Stimulated activated CD8-positive, alpha-beta memory T cell treated with anti-CD3 and anti-CD28 coated beads, Interleukin-7, amount 100 ng/mL, for 4 hours (primary cell): ENCODE measurements at regions not wholly inside any gene's neighbourhood (a gene's known extent, or its start where the extent isn't known, plus 50 kb on each side); places are given as distances from the start of the nearest gene placed in this dataset.

Source experiments
- DNase-seq, 2 donors: peaks; one replicate each; pipeline ENCODE4 v3.0.0-alpha.2; 2020; ENCODE audit warnings: low read depth in 2 of 2

DNA sequence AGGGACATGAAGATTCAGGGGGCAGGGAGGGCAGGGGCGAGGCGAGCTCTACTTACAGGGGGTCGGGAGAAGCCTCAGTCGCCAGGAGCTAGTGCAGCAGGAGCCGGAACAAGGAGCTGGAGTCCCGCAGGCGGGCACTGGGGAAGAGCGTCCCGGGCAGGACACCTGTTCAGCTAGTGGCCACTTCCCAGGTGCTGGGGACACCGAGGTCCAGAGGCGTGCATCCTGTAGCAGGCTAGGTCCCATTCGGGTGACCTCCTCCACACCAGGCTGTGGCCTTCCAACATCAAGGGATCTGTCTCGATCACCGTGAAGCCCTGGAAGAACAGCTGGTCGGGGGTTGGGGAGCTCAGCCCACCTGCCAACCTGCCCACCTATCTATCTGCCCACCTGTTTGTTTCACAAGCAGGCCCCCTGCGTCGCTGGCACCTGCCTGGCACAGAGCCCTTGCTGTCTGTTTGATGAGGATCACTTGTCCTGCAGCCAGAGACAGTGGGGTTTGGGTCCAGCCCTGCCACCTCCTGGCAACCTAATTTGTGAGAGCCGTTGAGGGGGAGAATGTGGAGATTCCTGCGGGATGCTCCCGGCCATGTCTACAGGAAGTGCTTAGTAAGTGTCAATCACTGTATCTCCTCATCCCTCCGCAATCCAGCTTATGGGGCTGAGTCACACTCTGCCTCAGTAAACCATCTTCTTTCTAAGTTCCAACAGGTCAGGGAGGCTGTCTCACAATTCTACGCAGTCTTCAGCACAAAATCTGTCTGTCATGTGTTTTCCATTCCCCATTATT lies 940.9 kb downstream of the BRD1 start:
- no peak for DNase-seq

DNA sequence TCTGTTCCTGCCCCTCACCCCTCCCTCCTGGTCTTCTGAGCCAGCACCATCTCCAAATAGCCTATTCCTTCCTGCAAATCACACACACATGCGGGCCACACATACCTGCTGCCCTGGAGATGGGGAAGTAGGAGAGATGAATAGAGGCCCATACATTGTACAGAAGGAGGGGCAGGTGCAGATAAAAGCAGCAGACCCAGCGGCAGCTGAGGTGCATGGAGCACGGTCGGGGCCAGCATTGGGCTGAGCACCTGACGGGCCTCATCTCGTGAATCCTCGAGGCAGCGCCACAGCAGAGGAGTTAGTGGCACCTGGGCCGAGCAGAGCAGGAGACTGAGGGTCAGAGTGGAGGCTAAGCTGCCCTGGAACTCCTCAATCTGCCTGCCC lies 941.8 kb downstream of the BRD1 start:
- no peak for DNase-seq

DNA sequence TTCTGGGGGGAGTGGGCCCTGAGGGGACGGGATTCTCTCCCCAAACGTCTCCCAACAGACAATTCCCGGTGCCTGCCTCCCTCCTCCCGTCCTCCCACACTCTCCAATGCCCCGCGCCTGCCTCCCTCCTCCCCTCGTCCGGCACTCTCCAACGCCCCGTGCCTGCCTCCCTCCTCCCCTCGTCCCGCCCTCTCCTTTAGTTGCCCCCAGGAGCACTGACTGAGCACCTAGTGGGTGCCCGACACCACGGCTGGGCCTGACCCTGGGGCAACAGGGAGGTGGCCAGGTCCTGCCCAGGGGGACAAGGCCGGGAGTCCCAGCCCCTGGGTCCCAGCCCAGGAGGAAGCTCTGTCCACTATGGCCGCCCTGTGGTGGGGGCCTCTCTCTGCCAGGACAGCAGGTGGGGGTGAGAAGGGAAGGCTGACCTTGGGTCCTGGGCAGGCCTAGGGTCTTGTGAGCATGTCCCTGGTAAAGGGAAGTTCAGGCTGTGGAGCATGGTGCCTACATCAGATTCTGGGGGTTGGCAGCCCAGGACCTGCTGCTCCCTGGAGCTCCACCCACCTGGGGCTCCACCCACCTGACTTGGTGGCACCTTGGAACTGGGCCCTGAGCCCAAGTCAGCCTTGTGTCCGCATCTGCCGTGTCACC lies 942.3 kb downstream of the BRD1 start:
- DNase-seq = no peak

DNA sequence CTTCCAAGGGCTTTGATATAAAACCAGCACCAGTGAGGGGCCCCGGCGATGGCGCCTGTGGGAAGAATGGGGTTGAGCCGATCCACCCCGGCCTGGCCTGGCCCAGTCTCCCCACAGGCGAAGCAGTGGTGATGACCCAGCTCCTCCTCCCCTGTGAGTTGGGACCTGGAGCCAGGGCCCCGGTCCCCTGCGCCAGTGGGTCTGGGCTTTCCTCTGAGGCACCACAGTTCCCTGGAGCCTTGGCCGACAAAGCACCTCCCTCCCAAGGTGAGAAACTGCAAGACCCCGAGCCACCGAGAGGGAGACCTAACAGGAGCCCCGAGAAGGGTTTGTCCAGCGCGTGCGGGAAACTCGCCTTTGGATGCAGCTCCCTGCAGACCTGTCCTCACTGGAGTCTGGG lies 942.9 kb downstream of the BRD1 start:
- DNase-seq = no peak

DNA sequence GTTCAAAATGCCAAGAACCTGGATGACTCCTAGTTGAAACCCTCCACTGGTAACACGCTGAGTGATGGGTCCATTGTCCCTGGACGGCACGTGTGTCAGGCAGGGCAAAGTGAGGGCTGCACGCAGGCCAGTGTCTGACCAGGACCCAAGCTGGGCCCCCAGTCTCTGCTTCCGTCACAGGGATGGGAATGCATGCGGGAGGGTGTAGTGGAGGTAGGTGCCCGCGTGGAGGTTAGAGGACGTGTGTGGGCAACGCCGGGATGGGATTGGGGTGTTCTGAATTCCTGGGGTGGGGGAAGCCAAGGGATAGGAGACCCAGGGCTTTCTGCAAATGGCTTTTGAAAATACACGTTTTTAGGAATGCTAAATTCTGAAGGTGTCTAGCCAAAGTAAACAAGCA lies 943.3 kb downstream of the BRD1 start:
- DNase-seq = no peak

GRCh38 chr22:48883211-48883960 lies 944.3 kb downstream of the BRD1 start:
- no peak for DNase-seq

DNA sequence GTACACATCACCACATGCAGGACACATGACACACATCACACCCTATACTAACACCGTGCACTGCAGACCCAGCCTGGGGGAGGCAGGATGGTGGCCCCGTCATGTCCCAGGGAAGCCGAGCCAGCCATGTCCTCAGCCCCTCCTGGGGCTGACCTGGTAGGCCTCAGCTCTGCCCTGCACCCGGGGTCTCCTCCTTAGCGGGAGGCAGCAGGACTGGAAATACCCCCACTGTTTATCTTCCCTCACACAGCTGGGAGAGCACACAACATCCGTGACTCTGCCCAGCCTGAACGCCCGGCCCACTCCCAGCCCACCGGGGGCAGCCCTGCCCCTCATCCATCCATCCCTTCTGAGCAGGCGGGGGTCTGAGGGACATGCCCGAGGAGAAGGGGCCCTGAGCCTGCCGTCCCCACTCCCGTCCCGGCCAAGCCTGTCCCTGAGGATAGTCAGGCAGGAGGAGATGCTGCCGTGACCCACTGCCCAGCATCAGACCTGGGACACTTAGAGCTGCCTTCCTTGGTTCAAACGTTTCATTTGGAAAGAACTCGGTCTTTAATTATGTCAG lies 945.0 kb downstream of the BRD1 start:
- DNase-seq = no peak

- DNase-seq = no peak
Observed at GRCh38 chr22:48881326-48881980, 946.2 kb downstream of the BRD1 start.

DNA sequence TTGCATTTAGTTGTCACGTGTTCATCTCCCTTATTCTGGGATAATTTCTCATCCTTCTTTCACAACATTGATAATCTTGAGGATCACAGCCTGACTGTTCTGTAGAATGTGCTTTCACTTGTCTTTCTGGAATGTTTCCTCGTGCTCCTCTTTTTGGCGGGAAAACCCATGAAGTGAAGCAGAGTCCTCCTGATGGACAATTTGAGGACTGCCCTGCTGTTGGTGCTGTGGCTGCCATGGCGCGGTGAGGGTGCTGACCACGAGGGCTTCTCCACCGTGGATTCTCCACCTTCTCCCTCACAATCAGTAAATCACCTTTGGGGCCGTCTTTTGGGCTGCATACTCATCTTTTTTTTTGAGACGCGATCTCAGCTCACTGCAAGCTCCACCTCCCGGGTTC lies 946.9 kb downstream of the BRD1 start:
- no peak for DNase-seq

DNA sequence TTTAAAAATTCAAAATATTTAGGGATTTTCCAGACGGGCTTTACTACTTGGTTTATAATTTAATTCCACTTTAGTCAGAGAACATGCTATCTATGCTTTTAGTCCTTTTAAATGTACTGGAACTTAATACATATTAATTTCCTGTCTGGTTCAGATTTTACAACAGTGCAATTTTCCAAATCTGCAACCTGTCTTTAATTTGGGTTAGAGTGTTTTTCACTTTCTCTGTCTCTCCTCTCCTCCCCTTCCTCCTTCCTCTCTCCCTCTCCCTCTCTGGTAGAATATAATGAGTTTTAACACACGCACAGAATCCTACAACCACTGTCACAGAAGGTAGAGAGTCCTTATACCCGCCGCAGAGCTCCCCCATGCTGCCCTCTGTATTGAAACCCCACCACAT lies 950.7 kb downstream of the BRD1 start:
- DNase-seq = no peak

GRCh38 chr22:48874956-48875355 lies 952.7 kb downstream of the BRD1 start:
- DNase-seq = no peak

GRCh38 chr22:48873191-48873520 lies 954.5 kb downstream of the BRD1 start:
- no peak for DNase-seq

GRCh38 chr22:48872271-48873190 lies 955.1 kb downstream of the BRD1 start:
- DNase-seq = no peak

DNA sequence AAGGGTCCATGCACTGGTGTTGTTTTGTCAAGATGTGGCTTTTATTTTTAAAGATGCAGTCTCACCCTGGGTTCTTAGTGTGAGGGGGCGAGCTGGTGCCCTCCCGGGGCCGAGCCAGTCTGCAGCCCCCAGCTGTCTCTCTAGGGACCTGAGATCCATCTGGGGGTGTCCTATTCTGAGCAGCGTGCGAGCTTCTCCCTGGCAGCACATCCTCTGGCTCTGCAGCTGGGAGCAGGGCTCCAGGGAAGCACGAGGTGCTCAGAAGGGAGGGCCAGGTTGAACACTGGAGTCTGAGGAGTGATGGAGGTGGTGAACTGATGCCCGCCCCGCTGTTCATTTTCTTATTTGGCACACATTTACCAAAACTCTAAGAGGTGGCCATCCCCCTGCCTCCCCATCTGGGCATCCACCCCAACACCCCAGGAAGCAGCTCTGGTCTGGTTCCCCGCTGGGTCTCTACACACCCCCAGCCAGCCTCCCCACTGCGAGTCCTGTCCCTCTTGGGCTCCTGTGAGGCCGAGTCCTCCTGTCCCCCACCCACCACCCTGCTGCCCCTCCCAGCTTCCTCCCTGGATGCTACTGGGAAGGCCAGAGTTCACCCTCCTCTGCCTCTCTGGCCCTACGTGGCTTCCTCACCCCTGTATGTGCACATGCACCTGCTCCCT lies 956.4 kb downstream of the BRD1 start:
- no peak for DNase-seq

DNA sequence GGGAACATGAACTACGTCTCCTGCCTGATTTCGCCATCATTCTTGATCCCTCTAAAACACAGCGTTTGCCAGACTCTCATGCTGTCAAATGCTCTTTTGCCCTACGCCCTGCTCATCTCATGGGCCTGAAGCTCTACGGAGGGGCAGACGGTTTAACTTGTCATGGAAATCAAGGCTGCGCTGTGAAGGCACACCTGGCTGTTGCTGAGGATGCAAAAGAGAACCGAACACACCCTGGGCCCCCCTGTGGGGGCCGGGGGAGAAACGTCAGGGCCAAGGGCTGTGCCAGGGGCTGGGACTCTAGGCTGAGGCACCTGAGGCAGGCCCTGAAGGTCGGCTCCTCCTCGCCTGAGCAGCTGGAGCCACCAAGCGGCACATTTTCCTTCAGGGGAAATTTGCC lies 957.2 kb downstream of the BRD1 start:
- DNase-seq = no peak

DNA sequence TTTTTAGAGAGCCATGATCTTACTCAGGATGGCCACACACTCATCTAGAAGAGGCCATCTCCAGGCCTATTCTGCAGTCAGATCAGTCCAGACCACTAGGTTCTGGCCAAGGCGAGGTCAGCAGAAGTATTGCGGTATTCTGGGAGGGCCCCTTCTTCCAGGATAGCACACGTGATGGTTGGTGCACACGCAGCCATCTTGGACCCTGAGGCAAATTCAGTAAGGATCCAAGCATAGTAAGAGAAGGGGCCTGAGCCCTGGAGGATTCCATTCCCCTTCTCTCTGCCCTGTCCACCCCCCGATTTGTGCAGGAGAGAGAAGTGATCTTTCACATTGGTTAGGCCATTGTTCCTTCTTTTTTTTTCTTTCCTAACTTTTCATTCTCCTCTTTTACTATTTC lies 957.9 kb downstream of the BRD1 start:
- DNase-seq = no peak

DNA sequence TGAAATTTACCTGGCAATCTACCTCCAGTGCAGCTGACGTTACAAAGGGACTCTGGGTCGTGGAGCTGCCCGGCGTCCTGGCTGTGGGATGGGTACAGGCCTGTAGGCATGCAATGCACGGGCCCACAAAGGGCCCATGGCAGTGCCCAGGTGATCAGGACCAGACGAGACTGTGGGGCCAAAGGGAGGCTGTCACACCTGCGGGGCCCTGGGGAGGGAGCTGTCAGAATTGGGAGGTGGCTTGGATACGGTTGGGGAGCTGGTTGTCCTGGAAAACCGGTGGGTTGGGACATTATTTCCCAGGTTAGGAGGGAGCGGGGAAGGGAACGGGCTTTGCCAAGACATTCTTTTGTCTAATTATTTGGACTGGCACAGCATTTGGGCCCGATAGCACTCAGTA lies 958.5 kb downstream of the BRD1 start:
- no peak for DNase-seq

GRCh38 chr22:48868554-48868953 lies 959.1 kb downstream of the BRD1 start:
- DNase-seq = no peak

- DNase-seq = no peak
Observed at GRCh38 chr22:48867891-48868290, 959.8 kb downstream of the BRD1 start.

GRCh38 chr22:48866906-48867681 lies 960.6 kb downstream of the BRD1 start:
- DNase-seq = no peak
